NT2/D1 (cell line): ENCODE measurements at regions not wholly inside any gene's neighbourhood (a gene's known extent, or its start where the extent isn't known, plus 50 kb on each side); places are given as distances from the start of the nearest gene placed in this dataset.

ENCODE experiments used
- SUZ12 ChIP-seq: IDR thresholded peaks from 2 replicates; pipeline ENCODE4 v1.6.1; 2011; ENCODE audit not compliant: insufficient read length, insufficient read depth; ENCODE audit errors: extremely low read depth
- YY1 ChIP-seq: IDR thresholded peaks from 2 replicates; pipeline ENCODE4 v1.6.1; 2011; ENCODE audit not compliant: insufficient read length, insufficient read depth
- ZNF274 ChIP-seq: IDR thresholded peaks from 2 replicates; pipeline ENCODE4 v1.6.1; 2011; ENCODE audit warnings: mild to moderate bottlenecking, low read depth, low read length

DNA sequence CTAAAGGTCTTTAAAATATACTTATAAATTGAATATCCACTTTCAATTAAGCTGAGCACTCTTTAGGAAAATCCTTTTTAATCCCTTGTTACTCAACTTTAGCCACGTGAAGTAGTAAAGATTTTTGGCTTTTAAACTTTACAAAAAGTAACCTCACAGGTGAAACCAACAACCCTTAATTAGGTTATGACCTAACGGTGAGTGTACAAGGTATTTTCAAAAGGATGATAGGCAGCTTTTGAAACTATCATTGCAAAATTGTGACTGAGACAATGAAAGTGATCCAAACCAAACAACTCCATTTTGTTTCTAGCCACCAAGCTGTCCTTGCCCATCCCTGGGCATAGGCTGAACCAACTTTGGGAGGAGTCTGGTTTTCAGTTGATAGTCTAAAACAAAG, 940.2 kb downstream of the OTOL1 start:
- no peak for TF ChIP-seq ZNF274
- TF ChIP-seq SUZ12, result no peak
- TF ChIP-seq YY1, result no peak
